SU-DHL-6 (cell line): ENCODE measurements at regions not wholly inside any gene's neighbourhood (a gene's known extent, or its start where the extent isn't known, plus 50 kb on each side); places are given as distances from the start of the nearest gene placed in this dataset.

Source experiments
- H2AFZ ChIP-seq: fragments of 200-600 bp; sonication (generic); 2 replicates; pipeline ENCODE4 v1.6.1; 2014; ENCODE audit warnings: low read depth, mild to moderate bottlenecking, moderate library complexity, mixed read lengths, antibody characterized with exemption, low read length; ENCODE audit not compliant: severe bottlenecking
- H3F3A ChIP-seq: fragments of 200-600 bp; shearing (Covaris generic); 2 replicates; pipeline ENCODE4 v1.6.0; 2016; ENCODE audit warnings: antibody characterized with exemption, mild to moderate bottlenecking; ENCODE audit not compliant: insufficient read depth
- H3K27ac ChIP-seq: fragments of 200-600 bp; sonication (generic); 2 replicates; pipeline ENCODE4 v1.5.1; 2016; ENCODE audit warnings: low read depth, mild to moderate bottlenecking, low read length, moderate library complexity, mixed read lengths
- H3K27me3 ChIP-seq: fragments of 200-600 bp; sonication (generic), shearing (Covaris generic); 2 replicates; pipeline ENCODE4 v1.6.0; 2014; ENCODE audit warnings: mild to moderate bottlenecking, low read length
- H3K36me3 ChIP-seq: fragments of 200-600 bp; sonication (generic); 2 replicates; pipeline ENCODE4 v1.6.1; 2014; ENCODE audit warnings: mild to moderate bottlenecking, low read length, mixed read lengths
- H3K4me2 ChIP-seq: fragments of 300-600, 200-600 bp; shearing (Covaris generic), sonication (generic); 2 replicates; pipeline ENCODE4 v1.6.0; 2014; ENCODE audit warnings: low read length, low read depth, mild to moderate bottlenecking; ENCODE audit not compliant: poor library complexity, severe bottlenecking
- H3K4me3 ChIP-seq: fragments of 200-600 bp; sonication (generic); 2 replicates; pipeline ENCODE4 v1.5.1; 2014; ENCODE audit warnings: antibody characterized with exemption, low read length, mild to moderate bottlenecking, mixed read lengths; ENCODE audit not compliant: insufficient read depth, poor library complexity, severe bottlenecking
- H3K79me2 ChIP-seq: fragments of 200-600 bp; sonication (generic); 2 replicates; pipeline ENCODE4 v1.6.1; 2014; ENCODE audit warnings: mild to moderate bottlenecking, low read length, moderate library complexity; ENCODE audit not compliant: insufficient read depth
- H3K9ac ChIP-seq: fragments of 200-600 bp; sonication (generic); 2 replicates; pipeline ENCODE4 v1.7.0; 2014; ENCODE audit warnings: mild to moderate bottlenecking, low read length
- H3K9me2 ChIP-seq: fragments of 200-600 bp; sonication (generic); replicated peaks from 2 replicates; pipeline ENCODE4 v1.6.1; 2014; ENCODE audit warnings: low read length; ENCODE audit not compliant: insufficient read depth
- H3K9me3 ChIP-seq: fragments of 200-600 bp; sonication (generic); 2 replicates; pipeline ENCODE4 v1.6.1; 2014; ENCODE audit warnings: low read length, mixed read lengths; ENCODE audit not compliant: insufficient read depth
- H4K20me1 ChIP-seq: fragments of 200-600 bp; sonication (generic); 2 replicates; pipeline ENCODE4 v1.6.1; 2014; ENCODE audit warnings: low read depth, mild to moderate bottlenecking, antibody characterized with exemption, low read length, moderate library complexity, mixed read lengths
- CTCF ChIP-seq: fragments of 200-600 bp; sonication (generic); IDR thresholded peaks from one replicate; pipeline ENCODE4 v1.5.1; 2017; ENCODE audit warnings: antibody characterized with exemption, mild to moderate bottlenecking, low read length, moderate library complexity; ENCODE audit not compliant: insufficient read depth, poor library complexity, severe bottlenecking
- EZH2phosphoT487 ChIP-seq: fragments of 200-600 bp; sonication (generic), shearing (Covaris generic); conservative IDR thresholded peaks from 2 replicates; pipeline ENCODE4 v1.6.1; 2018; ENCODE audit warnings: mild to moderate bottlenecking, antibody characterized with exemption, low read length, moderate library complexity, mixed read lengths

DNA sequence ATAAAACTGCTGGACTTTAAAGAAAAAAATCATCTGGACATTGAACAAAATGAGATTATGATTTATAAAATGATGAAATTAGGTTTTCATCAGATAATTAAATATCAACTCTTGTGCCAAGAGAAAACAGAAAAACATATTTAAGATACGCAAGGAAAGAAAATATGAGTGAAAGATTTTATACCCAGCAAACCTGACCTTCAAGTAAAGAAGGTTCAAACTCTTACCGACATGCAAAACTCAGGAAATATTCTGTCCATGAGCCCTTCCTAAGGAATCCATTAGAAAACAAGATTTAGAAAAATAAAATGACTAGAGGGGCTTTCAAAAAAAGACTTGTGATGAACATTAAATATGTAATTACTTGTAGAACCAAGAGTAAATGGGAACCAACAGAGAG, 257.2 kb upstream of the ARID1B start:
- no peak overlapping the region for H3K9ac ChIP-seq
- H3K27ac ChIP-seq = no peak overlapping the region
- peaks cover 10% of the 10 kb centered on the region; the same call in 1 of the 2 replicates for H3K9me3 ChIP-seq
- TF ChIP-seq EZH2phosphoT487 (no peak), CTCF (no peak)
- H3K36me3 ChIP-seq = peaks cover 6% of the 10 kb centered on the region; the same call in 1 of the 2 replicates
- no peak overlapping the region for H3K4me2 ChIP-seq
- no peaks in the 10 kb centered on the region for H3K27me3 ChIP-seq
- no peaks in the 10 kb centered on the region for H3F3A ChIP-seq
- no peaks in the 10 kb centered on the region for H3K79me2 ChIP-seq
- no peaks in the 10 kb centered on the region for H3K9me2 ChIP-seq
- no peaks in the 10 kb centered on the region for H4K20me1 ChIP-seq
- no peak overlapping the region for H2AFZ ChIP-seq
- no peak overlapping the region for H3K4me3 ChIP-seq

- H3K79me2 ChIP-seq = no peaks in the 10 kb centered on the region
- no peak overlapping the region for H3K27ac ChIP-seq
- no peak overlapping the region for H3K4me3 ChIP-seq
- peaks cover 6% of the 10 kb centered on the region; the same call in 1 of the 2 replicates for H3K36me3 ChIP-seq
- H3K9me3 ChIP-seq = peaks cover 10% of the 10 kb centered on the region; the same call in 1 of the 2 replicates
- H4K20me1 ChIP-seq = no peaks in the 10 kb centered on the region
- H3F3A ChIP-seq = no peaks in the 10 kb centered on the region
- no peak overlapping the region for H3K9ac ChIP-seq
- no peaks in the 10 kb centered on the region for H3K9me2 ChIP-seq
- no peaks in the 10 kb centered on the region for H3K27me3 ChIP-seq
- H2AFZ ChIP-seq = no peak overlapping the region
- no peak overlapping the region for H3K4me2 ChIP-seq
- TF ChIP-seq CTCF = no peak
- no peak for TF ChIP-seq EZH2phosphoT487
Measured at GRCh38 chr6:156517088-156517487, 260.1 kb upstream of the ARID1B start.

- Histone ChIP-seq H2AFZ (no peak overlapping the region), H3K36me3 (0 out of 2 replicates have a peak, but pooled peaks cover 1% of the 10 kb centered on the region), H3K27me3 (no peaks in the 10 kb centered on the region), H3K79me2 (no peaks in the 10 kb centered on the region), H3K27ac (no peak overlapping the region), H3K9me2 (no peaks in the 10 kb centered on the region), H3K9me3 (peaks cover 6% of the 10 kb centered on the region; the same call in 1 of the 2 replicates), H4K20me1 (no peaks in the 10 kb centered on the region), H3F3A (no peaks in the 10 kb centered on the region), H3K9ac (no peak overlapping the region), H3K4me2 (no peak overlapping the region), H3K4me3 (no peak overlapping the region)
- no peak for TF ChIP-seq CTCF
- TF ChIP-seq EZH2phosphoT487 = no peak
Measured at GRCh38 chr6:156515242-156515641, 261.9 kb upstream of the ARID1B start.

GRCh38 chr6:156513504-156513903, 263.7 kb upstream of the ARID1B start:
- H3K4me3 ChIP-seq = no peak overlapping the region
- H3K79me2 ChIP-seq = no peaks in the 10 kb centered on the region
- H3K9me2 ChIP-seq = no peaks in the 10 kb centered on the region
- no peak overlapping the region for H2AFZ ChIP-seq
- H3K27me3 ChIP-seq = no peaks in the 10 kb centered on the region
- no peak overlapping the region for H3K4me2 ChIP-seq
- no peaks in the 10 kb centered on the region for H4K20me1 ChIP-seq
- no peaks in the 10 kb centered on the region for H3K9me3 ChIP-seq
- no peak overlapping the region for H3K9ac ChIP-seq
- H3K36me3 ChIP-seq = no peaks in the 10 kb centered on the region
- H3K27ac ChIP-seq = no peak overlapping the region
- no peaks in the 10 kb centered on the region for H3F3A ChIP-seq
- no peak for TF ChIP-seq EZH2phosphoT487
- TF ChIP-seq CTCF = no peak
